HCT116 (cell line): ENCODE measurements at regions not wholly inside any gene's neighbourhood (a gene's known extent, or its start where the extent isn't known, plus 50 kb on each side); places are given as distances from the start of the nearest gene placed in this dataset.

ENCODE experiments used
- ATAC-seq: fragments of 200-7000 bp; cut with Tn5 transposase; 2 replicates; pipeline ENCODE4 v1.9.1; 2020; ENCODE audit warnings: mild to moderate bottlenecking, moderate library complexity
- BruUV-seq: library from RNA; stranded (reverse); fragments of 400-500 nt; replicated peaks from 2 replicates; lab custom pipeline; 2021; lab: Mats Ljungman, UMichigan
- CTCF ChIA-PET: fragments of 300-600 bp; sonication (Branson Sonifier 250); formaldehyde crosslinking; loops from one replicate; lab custom pipeline; 2021; ENCODE audit warnings: antibody characterized with exemption; lab: Charles Lee
- POLR2A ChIA-PET: fragments of 300-600, 350-600 bp; sonication (Branson Sonifier 250); formaldehyde crosslinking; loops from one replicate; lab custom pipeline; 2021; ENCODE audit warnings: antibody characterized with exemption; lab: Charles Lee
- RAD21 ChIA-PET, 2 experiments: fragments of 300-600 bp; sonication (Branson Sonifier 250); formaldehyde crosslinking; loops; one replicate each; lab custom pipeline; 2023; ENCODE audit warnings: low total read pairs in 2 of 2; ENCODE audit not compliant: uncharacterized antibody in 2 of 2, unreplicated experiment in 2 of 2, low non-redundant PET in 1 of 2; lab: Charles Lee
- DNase-seq: peaks from one replicate; pipeline ENCODE4 v3.0.0-alpha.2; 2010; ENCODE audit warnings: low read depth, low spot score
- H2AFZ ChIP-seq: fragments of 200-600 bp; shearing (Covaris generic), sonication (generic); 2 replicates; pipeline ENCODE4 v1.6.1; 2017; ENCODE audit warnings: low read depth, mixed run types, mixed read lengths, antibody characterized with exemption, low read length; ENCODE audit not compliant: poor library complexity, severe bottlenecking
- H3K27ac ChIP-seq: 2 replicates; pipeline ENCODE4 v1.5.1; 2012; ENCODE audit warnings: low read depth, low read length
- H3K27me3 ChIP-seq: fragments of 200-600 bp; sonication (generic); 2 replicates; pipeline ENCODE4 v1.6.1; 2016; ENCODE audit warnings: mixed run types, low read length, mixed read lengths; ENCODE audit not compliant: insufficient read depth
- H3K36me3 ChIP-seq, 2 experiments: fragments of 200-500 bp in 1 of 2; fragments of 200-600 bp in 1 of 2; sonication (Bioruptor generic) in 1 of 2; sonication (generic) in 1 of 2; 2 replicates each; pipeline versions ENCODE4 v1.5.1 to v1.6.1; 2014 to 2016; ENCODE audit warnings: low read length in 2 of 2, inconsistent platforms in 1 of 2, mixed read lengths in 1 of 2, mixed run types in 1 of 2; ENCODE audit not compliant: insufficient read depth in 2 of 2, control insufficient read depth in 1 of 2
- H3K4me1 ChIP-seq, 2 experiments: fragments of 200-600 bp in 1 of 2; sonication (generic) in 1 of 2; 2 replicates each; pipeline versions ENCODE4 v1.5.1 to v1.6.1; 2012 to 2017; ENCODE audit warnings: low read length in 2 of 2, inconsistent platforms in 1 of 2, mild to moderate bottlenecking in 1 of 2, mixed read lengths in 1 of 2, mixed run types in 1 of 2, moderate library complexity in 1 of 2; ENCODE audit not compliant: insufficient read depth in 2 of 2, control insufficient read depth in 1 of 2
- H3K4me2 ChIP-seq: fragments of 200-600 bp; sonication (generic); 2 replicates; pipeline ENCODE4 v1.6.1; 2017; ENCODE audit warnings: mixed run types, low read length, mixed read lengths
- H3K4me3 ChIP-seq, 2 experiments: fragments of 200-600 bp in 1 of 2; sonication (generic) in 1 of 2; replicated peaks in 1 of 2; 2 replicates each; pipeline ENCODE4 v1.5.1; 2011 to 2016; ENCODE audit warnings: low read length in 2 of 2, control low read depth in 1 of 2, low read depth in 1 of 2, mild to moderate bottlenecking in 1 of 2, mixed read lengths in 1 of 2, mixed run types in 1 of 2
- H3K79me2 ChIP-seq: fragments of 200-600 bp; sonication (generic); 2 replicates; pipeline ENCODE4 v1.6.1; 2017; ENCODE audit warnings: mild to moderate bottlenecking, mixed run types, low read length, moderate library complexity, mixed read lengths; ENCODE audit not compliant: insufficient read depth
- H3K9ac ChIP-seq: fragments of 200-600 bp; sonication (generic); 2 replicates; pipeline ENCODE4 v1.6.1; 2016; ENCODE audit warnings: low read length, mixed read lengths
- H3K9me2 ChIP-seq: fragments of 200-600 bp; sonication (generic), shearing (Covaris generic); 2 replicates; pipeline ENCODE4 v1.6.1; 2017; ENCODE audit warnings: mixed run types, mild to moderate bottlenecking, moderate library complexity; ENCODE audit not compliant: insufficient read depth
- H3K9me3 ChIP-seq, 2 experiments: fragments of 200-500 bp in 1 of 2; fragments of 200-600 bp in 1 of 2; sonication (Bioruptor generic) in 1 of 2; sonication (generic) in 1 of 2; 2 replicates each; pipeline ENCODE4 v1.6.1; 2014 to 2017; ENCODE audit warnings: low read length in 2 of 2, mixed read lengths in 2 of 2, inconsistent platforms in 1 of 2, low read depth in 1 of 2, mild to moderate bottlenecking in 1 of 2, mixed run types in 1 of 2, moderate library complexity in 1 of 2; ENCODE audit not compliant: control insufficient read depth in 1 of 2, insufficient read depth in 1 of 2
- H4K20me1 ChIP-seq: fragments of 200-600 bp; sonication (generic), shearing (Covaris generic); 2 replicates; pipeline ENCODE4 v1.6.1; 2017; ENCODE audit warnings: mixed run types, mild to moderate bottlenecking, moderate library complexity; ENCODE audit not compliant: insufficient read depth
- ATF3 ChIP-seq: IDR thresholded peaks from 2 replicates; pipeline ENCODE4 v1.6.1; 2012
- CEBPB ChIP-seq: IDR thresholded peaks from 2 replicates; pipeline ENCODE4 v1.6.1; 2012; ENCODE audit warnings: low read depth
- EGR1 ChIP-seq: IDR thresholded peaks from 2 replicates; pipeline ENCODE4 v1.6.1; 2012; ENCODE audit warnings: low read depth
- EZH2 ChIP-seq: fragments of 200-600 bp; sonication (generic); IDR thresholded peaks from 2 replicates; pipeline ENCODE4 v1.6.1; 2017; ENCODE audit warnings: antibody characterized with exemption, mixed run types
- EZH2phosphoT487 ChIP-seq: fragments of 200-600 bp; IDR thresholded peaks from 2 replicates; pipeline ENCODE4 v1.6.1; 2018; ENCODE audit warnings: antibody characterized with exemption, borderline replicate concordance
- FOSL1 ChIP-seq: IDR thresholded peaks from 2 replicates; pipeline ENCODE4 v1.6.1; 2012; ENCODE audit warnings: low read depth
- JUND ChIP-seq: IDR thresholded peaks from 2 replicates; pipeline ENCODE4 v1.6.1; 2012
- MAX ChIP-seq: IDR thresholded peaks from 2 replicates; pipeline ENCODE4 v1.6.1; 2012
- POLR2A ChIP-seq: IDR thresholded peaks from 2 replicates; pipeline ENCODE4 v1.7.0; 2011; ENCODE audit warnings: borderline replicate concordance; ENCODE audit not compliant: insufficient read depth, insufficient read length; ENCODE audit errors: extremely low read depth
- SIN3A ChIP-seq: IDR thresholded peaks from 2 replicates; pipeline ENCODE4 v1.6.1; 2012; ENCODE audit warnings: low read depth
- SRF ChIP-seq: IDR thresholded peaks from 2 replicates; pipeline ENCODE4 v1.6.1; 2012; ENCODE audit warnings: low read depth
- TCF7L2 ChIP-seq: IDR thresholded peaks from 2 replicates; pipeline ENCODE4 v1.7.0; 2011; ENCODE audit warnings: borderline replicate concordance, inconsistent platforms; ENCODE audit not compliant: insufficient read depth, insufficient read length; ENCODE audit errors: extremely low read depth
- ZBTB33 ChIP-seq: IDR thresholded peaks from 2 replicates; pipeline ENCODE4 v1.6.1; 2011; ENCODE audit warnings: mild to moderate bottlenecking, low read length, moderate library complexity; ENCODE audit not compliant: insufficient replicate concordance; ENCODE audit errors: extremely low read depth
- ZFX ChIP-seq: fragments of 450-650 bp; IDR thresholded peaks from 2 replicates; pipeline ENCODE4 v1.6.1; 2017
- ZNF274 ChIP-seq: fragments of 200-500 bp; sonication (Bioruptor generic); IDR thresholded peaks from 2 replicates; pipeline ENCODE4 v1.6.1; 2014; ENCODE audit warnings: mild to moderate bottlenecking, low read depth, low read length, inconsistent platforms
- intact Hi-C: fragments of 100-400 bp; cut with micrococcal nuclease; formaldehyde crosslinking; loops from 2 replicates; pipeline ENCODE4 v1.10.0; 2022

GRCh38 chr13:47249266-47249665 lies 352.4 kb upstream of the HTR2A start (continued):
- TF ChIP-seq ZBTB33 (no peak), EZH2 (no peak), FOSL1 (no peak), SRF (no peak), EGR1 (no peak), CEBPB (no peak), SIN3A (no peak), ZNF274 (no peak)
- TF ChIP-seq, all 23 proteins: peak for 0

GRCh38 chr13:47241446-47241845 lies 344.6 kb upstream of the HTR2A start:
- intact Hi-C loops: no loop called here
- no peaks in the 10 kb centered on the region for H4K20me1 ChIP-seq
- H3K27ac ChIP-seq: no peak overlapping the region
- no peak overlapping the region for H2AFZ ChIP-seq
- no peak overlapping the region for H3K4me2 ChIP-seq
- no peaks in the 10 kb centered on the region for H3K4me1 ChIP-seq
- H3K36me3 ChIP-seq: no peaks in the 10 kb centered on the region
- no peak for TF ChIP-seq ZBTB33
- no peak for TF ChIP-seq FOSL1
- TF ChIP-seq EZH2phosphoT487: no peak
- no peak for TF ChIP-seq ZFX
- no peak for TF ChIP-seq EZH2
- no peak for TF ChIP-seq ZNF274
- TF ChIP-seq JUND: no peak
- TF ChIP-seq ATF3: no peak
- TF ChIP-seq POLR2A: no peak
- no peak for TF ChIP-seq MAX
- TF ChIP-seq TCF7L2: no peak
- TF ChIP-seq CEBPB: no peak
- TF ChIP-seq SIN3A: no peak
- no peaks in the 10 kb centered on the region for H3K79me2 ChIP-seq
- ChIA-PET RAD21 (no interaction called here), CTCF (no interaction called here), POLR2A (no interaction called here)
- H3K9ac ChIP-seq: no peak overlapping the region
- ATAC-seq (no peak), DNase-seq (no peak)
- no peaks in the 10 kb centered on the region for H3K27me3 ChIP-seq
- H3K9me3 ChIP-seq: peaks cover 0 to 3% of the 10 kb centered on the region in 2 experiments; a peak in 1 of 4 replicates
- BruUV-seq: no TSS peak
- H3K9me2 ChIP-seq: no peaks in the 10 kb centered on the region
- no peak overlapping the region for H3K4me3 ChIP-seq
